ENCODE measurements at regions not wholly inside any gene's neighbourhood (a gene's known extent, or its start where the extent isn't known, plus 50 kb on each side); places are given as distances from the start of the nearest gene placed in this dataset.

GRCh38 chr4:31391976-31392375 lies 671.8 kb downstream of the PCDH7 start:
- no peak for ATAC-seq (replicated peaks in 6 of 8)
- H3K4me1 ChIP-seq (replicated peaks in 1 of 2): no peaks in the 10 kb centered on the region
- H3K4me3 ChIP-seq: no peak overlapping the region
- in situ Hi-C loops (cut with MboI; ENCODE audit: low pct_unique_long_range_greater_than_20kb in 2 of 9, low sequenced_read_pairs in 9 of 9, unreplicated experiment in 9 of 9): no loop called here
- H3K27ac ChIP-seq: no peak overlapping the region

- in situ Hi-C loops (cut with MboI; ENCODE audit: low pct_unique_long_range_greater_than_20kb in 2 of 9, low sequenced_read_pairs in 9 of 9, unreplicated experiment in 9 of 9): no loop called here
- WGBS, 10 experiments: 5 to 100% (median 56%) methylated on average over 1 to 2 of the region's 2 CpGs; no CpG with 5 or more reads in 1 of the 10 experiments
- Histone ChIP-seq H3K4me1 (replicated peaks in 1 of 2) (no peaks in the 10 kb centered on the region), H3K27ac (no peak overlapping the region), H3K4me3 (no peak overlapping the region)
- ATAC-seq (replicated peaks in 6 of 8): peak in 2 of 8 experiments; percentile 59 to 62
Observed at GRCh38 chr4:31392923-31393322, 672.8 kb downstream of the PCDH7 start.

- no peak overlapping the region for H3K4me3 ChIP-seq
- ATAC-seq (replicated peaks in 6 of 8): no peak
- H3K27ac ChIP-seq: no peak overlapping the region
- 18 to 100% (median 71%) methylated on average over 1 to 3 of the region's 3 CpGs for WGBS, 10 experiments
- no peaks in the 10 kb centered on the region for H3K4me1 ChIP-seq (replicated peaks in 1 of 2)
- in situ Hi-C loops (cut with MboI; ENCODE audit: low pct_unique_long_range_greater_than_20kb in 2 of 9, low sequenced_read_pairs in 9 of 9, unreplicated experiment in 9 of 9): no loop called here
Observed at GRCh38 chr4:31408121-31408520, 688.0 kb downstream of the PCDH7 start.

- Histone ChIP-seq H3K4me3 (no peak overlapping the region), H3K4me1 (replicated peaks in 1 of 2) (no peaks in the 10 kb centered on the region), H3K27ac (no peak overlapping the region)
- 25 to 100% (median 48%) methylated on average over 1 of the region's 1 CpG; no CpG with 5 or more reads in 4 of the 10 experiments for WGBS, 10 experiments
- ATAC-seq (replicated peaks in 6 of 8): peak in 1 of 8 experiments; percentile 61
- in situ Hi-C loops (cut with MboI; ENCODE audit: low pct_unique_long_range_greater_than_20kb in 2 of 9, low sequenced_read_pairs in 9 of 9, unreplicated experiment in 9 of 9): no loop called here
Observed at GRCh38 chr4:31411565-31411964, 691.4 kb downstream of the PCDH7 start.

GRCh38 chr4:31415629-31416028 lies 695.5 kb downstream of the PCDH7 start:
- Histone ChIP-seq H3K4me1 (replicated peaks in 1 of 2) (no peaks in the 10 kb centered on the region), H3K4me3 (no peak overlapping the region), H3K27ac (no peak overlapping the region)
- in situ Hi-C loops (cut with MboI; ENCODE audit: low pct_unique_long_range_greater_than_20kb in 2 of 9, low sequenced_read_pairs in 9 of 9, unreplicated experiment in 9 of 9): no loop called here
- WGBS, 10 experiments: 22 to 100% (median 94%) methylated on average over 1 to 3 of the region's 3 CpGs; no CpG with 5 or more reads in 1 of the 10 experiments
- ATAC-seq (replicated peaks in 6 of 8): no peak

GRCh38 chr4:31416498-31416897 lies 696.3 kb downstream of the PCDH7 start:
- ATAC-seq (replicated peaks in 6 of 8): peak in 2 of 8 experiments; percentile 95 to 98
- WGBS, 10 experiments: 5 to 100% (median 86%) methylated on average over 1 to 6 of the region's 7 CpGs
- in situ Hi-C loops (cut with MboI; ENCODE audit: low pct_unique_long_range_greater_than_20kb in 2 of 9, low sequenced_read_pairs in 9 of 9, unreplicated experiment in 9 of 9): no loop called here
- Histone ChIP-seq H3K27ac (no peak overlapping the region), H3K4me3 (no peak overlapping the region), H3K4me1 (replicated peaks in 1 of 2) (no peaks in the 10 kb centered on the region)

- peak in 2 of 8 experiments; percentile 55 to 66 for ATAC-seq (replicated peaks in 6 of 8)
- in situ Hi-C loops (cut with MboI; ENCODE audit: low pct_unique_long_range_greater_than_20kb in 2 of 9, low sequenced_read_pairs in 9 of 9, unreplicated experiment in 9 of 9): no loop called here
- Histone ChIP-seq H3K4me3 (no peak overlapping the region), H3K27ac (no peak overlapping the region), H3K4me1 (replicated peaks in 1 of 2) (no peaks in the 10 kb centered on the region)
- 13 to 100% (median 61%) methylated on average over 1 to 3 of the region's 3 CpGs; no CpG with 5 or more reads in 2 of the 10 experiments for WGBS, 10 experiments
Observed at GRCh38 chr4:31417040-31417439, 696.9 kb downstream of the PCDH7 start.

- Histone ChIP-seq H3K4me1 (replicated peaks in 1 of 2) (no peaks in the 10 kb centered on the region), H3K4me3 (no peak overlapping the region), H3K27ac (no peak overlapping the region)
- in situ Hi-C loops (cut with MboI; ENCODE audit: low pct_unique_long_range_greater_than_20kb in 2 of 9, low sequenced_read_pairs in 9 of 9, unreplicated experiment in 9 of 9): no loop called here
- ATAC-seq (replicated peaks in 6 of 8): no peak
- WGBS, 10 experiments: 0 to 100% (median 88%) methylated on average over 1 to 2 of the region's 2 CpGs; no CpG with 5 or more reads in 3 of the 10 experiments
Observed at GRCh38 chr4:31422006-31422405, 701.8 kb downstream of the PCDH7 start.

GRCh38 chr4:31427691-31428090 lies 707.5 kb downstream of the PCDH7 start:
- no peak for ATAC-seq (replicated peaks in 6 of 8)
- 0 to 100% (median 83%) methylated on average over 1 to 3 of the region's 3 CpGs; no CpG with 5 or more reads in 3 of the 10 experiments for WGBS, 10 experiments
- Histone ChIP-seq H3K4me1 (replicated peaks in 1 of 2) (peaks cover 0 to 8% of the 10 kb centered on the region in 2 donors), H3K27ac (no peak overlapping the region), H3K4me3 (no peak overlapping the region)
- in situ Hi-C loops (cut with MboI; ENCODE audit: low pct_unique_long_range_greater_than_20kb in 2 of 9, low sequenced_read_pairs in 9 of 9, unreplicated experiment in 9 of 9): no loop called here

- in situ Hi-C loops (cut with MboI; ENCODE audit: low pct_unique_long_range_greater_than_20kb in 2 of 9, low sequenced_read_pairs in 9 of 9, unreplicated experiment in 9 of 9): no loop called here
- H3K4me3 ChIP-seq: no peak overlapping the region
- WGBS, 10 experiments: 25 to 100% (median 90%) methylated on average over 1 to 8 of the region's 11 CpGs; no CpG with 5 or more reads in 1 of the 10 experiments
- no peaks in the 10 kb centered on the region for H3K4me1 ChIP-seq (replicated peaks in 1 of 2)
- peak in 1 of 8 experiments; percentile 38 for ATAC-seq (replicated peaks in 6 of 8)
- no peak overlapping the region for H3K27ac ChIP-seq
Observed at GRCh38 chr4:31442236-31442635, 722.1 kb downstream of the PCDH7 start.

GRCh38 chr4:31445526-31445925 lies 725.4 kb downstream of the PCDH7 start:
- in situ Hi-C loops (cut with MboI; ENCODE audit: low pct_unique_long_range_greater_than_20kb in 2 of 9, low sequenced_read_pairs in 9 of 9, unreplicated experiment in 9 of 9): no loop called here
- 39 to 97% (median 88%) methylated on average over 2 to 3 of the region's 3 CpGs; no CpG with 5 or more reads in 1 of the 10 experiments for WGBS, 10 experiments
- no peak overlapping the region for H3K4me3 ChIP-seq
- ATAC-seq (replicated peaks in 6 of 8): no peak
- H3K4me1 ChIP-seq (replicated peaks in 1 of 2): no peaks in the 10 kb centered on the region
- no peak overlapping the region for H3K27ac ChIP-seq

- Histone ChIP-seq H3K4me1 (replicated peaks in 1 of 2) (no peaks in the 10 kb centered on the region), H3K4me3 (no peak overlapping the region), H3K27ac (no peak overlapping the region)
- ATAC-seq (replicated peaks in 6 of 8): peak in 1 of 8 experiments; percentile 12
- in situ Hi-C loops (cut with MboI; ENCODE audit: low pct_unique_long_range_greater_than_20kb in 2 of 9, low sequenced_read_pairs in 9 of 9, unreplicated experiment in 9 of 9): no loop called here
Observed at GRCh38 chr4:31455612-31456011, 735.4 kb downstream of the PCDH7 start.

GRCh38 chr4:31458813-31459212 lies 738.6 kb downstream of the PCDH7 start:
- H3K4me1 ChIP-seq (replicated peaks in 1 of 2): no peaks in the 10 kb centered on the region
- no peak overlapping the region for H3K27ac ChIP-seq
- in situ Hi-C loops (cut with MboI; ENCODE audit: low pct_unique_long_range_greater_than_20kb in 2 of 9, low sequenced_read_pairs in 9 of 9, unreplicated experiment in 9 of 9): no loop called here
- 48 to 91% (median 79%) methylated on average over 2 to 4 of the region's 4 CpGs for WGBS, 10 experiments
- peak in 1 of 8 experiments; percentile 29 for ATAC-seq (replicated peaks in 6 of 8)
- H3K4me3 ChIP-seq: no peak overlapping the region

GRCh38 chr4:31461421-31461820 lies 741.3 kb downstream of the PCDH7 start:
- H3K27ac ChIP-seq: no peak overlapping the region
- in situ Hi-C loops (cut with MboI; ENCODE audit: low pct_unique_long_range_greater_than_20kb in 2 of 9, low sequenced_read_pairs in 9 of 9, unreplicated experiment in 9 of 9): no loop called here
- no peak overlapping the region for H3K4me3 ChIP-seq
- peak in 2 of 8 experiments; percentile 77 to 92 for ATAC-seq (replicated peaks in 6 of 8)
- H3K4me1 ChIP-seq (replicated peaks in 1 of 2): no peaks in the 10 kb centered on the region
- WGBS, 10 experiments: 5 to 100% (median 94%) methylated on average over 1 to 4 of the region's 5 CpGs; no CpG with 5 or more reads in 4 of the 10 experiments
